GM23338 (cell line): ENCODE measurements at regions not wholly inside any gene's neighbourhood (a gene's known extent, or its start where the extent isn't known, plus 50 kb on each side); places are given as distances from the start of the nearest gene placed in this dataset.

Source experiments
- ATAC-seq: fragments of 200-7000 bp; cut with Tn5 transposase; 3 replicates; pipeline ENCODE4 v1.9.1; 2020
- DNase-seq: peaks from one replicate; pipeline ENCODE4 v3.0.0-alpha.2; 2015; ENCODE audit warnings: low spot score
- H2AFZ ChIP-seq: fragments of 200-600 bp; sonication (generic); 2 replicates; pipeline ENCODE4 v1.8.0; 2016; ENCODE audit warnings: antibody characterized with exemption, mild to moderate bottlenecking, moderate library complexity
- H3F3A ChIP-seq: fragments of 200-600 bp; sonication (generic); replicated peaks from 2 replicates; pipeline ENCODE4 v1.8.0; 2017; ENCODE audit warnings: antibody characterized with exemption, mixed run types, low read depth
- H3K27ac ChIP-seq: fragments of 200-600 bp; sonication (generic); 2 replicates; pipeline ENCODE4 v1.6.1; 2016; ENCODE audit warnings: low read depth
- H3K27me3 ChIP-seq: fragments of 200-600 bp; sonication (generic); 2 replicates; pipeline ENCODE4 v1.8.0; 2016; ENCODE audit warnings: mild to moderate bottlenecking, mixed run types, moderate library complexity; ENCODE audit not compliant: insufficient read depth
- H3K36me3 ChIP-seq: fragments of 200-600 bp; sonication (generic); 2 replicates; pipeline ENCODE4 v1.8.0; 2016; ENCODE audit warnings: mild to moderate bottlenecking; ENCODE audit not compliant: insufficient read depth
- H3K4me1 ChIP-seq: fragments of 200-600 bp; sonication (generic); 2 replicates; pipeline ENCODE4 v1.8.0; 2016; ENCODE audit warnings: mild to moderate bottlenecking, moderate library complexity; ENCODE audit not compliant: insufficient read depth
- H3K4me2 ChIP-seq: fragments of 200-600 bp; sonication (generic); 2 replicates; pipeline ENCODE4 v1.7.1; 2017; ENCODE audit warnings: mixed run types
- H3K4me3 ChIP-seq: fragments of 200-600 bp; sonication (generic); 2 replicates; pipeline ENCODE4 v1.6.1; 2016; ENCODE audit warnings: mixed run types
- H3K79me2 ChIP-seq: fragments of 200-600 bp; sonication (generic); replicated peaks from 2 replicates; pipeline ENCODE4 v1.8.0; 2017; ENCODE audit warnings: mild to moderate bottlenecking; ENCODE audit not compliant: insufficient read depth
- H3K9me2 ChIP-seq: fragments of 200-600 bp; sonication (generic); 2 replicates; pipeline ENCODE4 v1.8.0; 2017; ENCODE audit not compliant: insufficient read depth
- H4K20me1 ChIP-seq: fragments of 200-600 bp; sonication (generic); replicated peaks from 2 replicates; pipeline ENCODE4 v1.8.0; 2017; ENCODE audit warnings: mild to moderate bottlenecking; ENCODE audit not compliant: insufficient read depth
- H3K27ac Mint-ChIP-seq: 2 replicates; pipeline ENCODE4 v1.8.0; 2020; ENCODE audit warnings: inconsistent platforms, mild to moderate bottlenecking, moderate library complexity, mixed read lengths
- H3K27me3 Mint-ChIP-seq: 3 replicates; pipeline ENCODE4 v1.8.0; 2022; ENCODE audit warnings: low read depth, mild to moderate bottlenecking, moderate library complexity, mixed read lengths, inconsistent platforms; ENCODE audit not compliant: insufficient read depth, poor library complexity
- H3K36me3 Mint-ChIP-seq: 3 replicates; pipeline ENCODE4 v1.8.0; 2021; ENCODE audit warnings: low read depth, mild to moderate bottlenecking, inconsistent platforms, moderate library complexity, mixed read lengths
- H3K4me1 Mint-ChIP-seq: 3 replicates; pipeline ENCODE4 v1.8.0; 2020; ENCODE audit warnings: mild to moderate bottlenecking, inconsistent platforms, mixed read lengths
- H3K4me3 Mint-ChIP-seq: 3 replicates; pipeline ENCODE4 v1.8.0; 2021; ENCODE audit warnings: moderate library complexity, mild to moderate bottlenecking, inconsistent platforms, mixed read lengths
- H3K9me3 Mint-ChIP-seq: 3 replicates; pipeline ENCODE4 v1.8.0; 2020; ENCODE audit warnings: moderate library complexity, mild to moderate bottlenecking, inconsistent platforms, mixed read lengths
- CREB1 ChIP-seq: fragments of 250-450 bp; sonication (Bioruptor Pico); IDR thresholded peaks from 2 replicates; pipeline ENCODE4 v1.5.0; 2020; ENCODE audit warnings: low read depth, mild to moderate bottlenecking, moderate library complexity
- CTCF ChIP-seq, 2 experiments: fragments of 200-600 bp in 1 of 2; sonication (generic) in 1 of 2; conservative IDR thresholded peaks; 2 replicates each; pipeline versions ENCODE4 v1.5.1 to v1.6.1; 2016 to 2017; ENCODE audit warnings: antibody characterized with exemption in 2 of 2, low read depth in 2 of 2, mild to moderate bottlenecking in 2 of 2, moderate library complexity in 1 of 2
- EZH2 ChIP-seq: fragments of 200-600 bp; sonication (generic); IDR thresholded peaks from one replicate; pipeline ENCODE4 v1.8.0; 2017; ENCODE audit warnings: antibody characterized with exemption, mild to moderate bottlenecking, low read depth; ENCODE audit not compliant: unreplicated experiment
- EZH2phosphoT487 ChIP-seq: fragments of 200-600 bp; sonication (generic); IDR thresholded peaks from one replicate; pipeline ENCODE4 v1.8.1; 2018; ENCODE audit warnings: antibody characterized with exemption; ENCODE audit not compliant: unreplicated experiment
- JUNB ChIP-seq: IDR thresholded peaks from one replicate; pipeline ENCODE4 v1.6.1; 2016; ENCODE audit warnings: antibody characterized with exemption; ENCODE audit not compliant: unreplicated experiment
- NANOG ChIP-seq: IDR thresholded peaks from 2 replicates; pipeline ENCODE4 v1.6.1; 2016; ENCODE audit warnings: antibody characterized with exemption, borderline replicate concordance
- POLR2AphosphoS5 ChIP-seq: IDR thresholded peaks from 2 replicates; pipeline ENCODE4 v1.6.1; 2016; ENCODE audit warnings: antibody characterized with exemption, low read depth
- REST ChIP-seq: IDR thresholded peaks from one replicate; pipeline ENCODE4 v1.6.1; 2018; ENCODE audit warnings: antibody characterized with exemption; ENCODE audit not compliant: unreplicated experiment
- STAT1 ChIP-seq: IDR thresholded peaks from one replicate; pipeline ENCODE4 v1.6.1; 2016; ENCODE audit warnings: antibody characterized with exemption; ENCODE audit not compliant: unreplicated experiment
- ZNF114 ChIP-seq: fragments of 250-450 bp; sonication (Bioruptor Pico); IDR thresholded peaks from 2 replicates; pipeline ENCODE4 v1.5.0; 2020; ENCODE audit warnings: mild to moderate bottlenecking, moderate library complexity
- ZNF331 ChIP-seq: fragments of 250-450 bp; sonication (Bioruptor Pico); IDR thresholded peaks from 2 replicates; pipeline ENCODE4 v1.5.0; 2020; ENCODE audit warnings: low read depth, mild to moderate bottlenecking, moderate library complexity
- ZNF462 ChIP-seq: fragments of 250-450 bp; sonication (Bioruptor Pico); IDR thresholded peaks from 2 replicates; pipeline ENCODE4 v1.5.0; 2020; ENCODE audit warnings: mild to moderate bottlenecking, moderate library complexity
- TF ChIP-seq, protein P1 (sequence below): IDR thresholded peaks from 2 replicates; pipeline ENCODE4 v1.6.1; 2016; ENCODE audit warnings: antibody characterized with exemption

DNA sequence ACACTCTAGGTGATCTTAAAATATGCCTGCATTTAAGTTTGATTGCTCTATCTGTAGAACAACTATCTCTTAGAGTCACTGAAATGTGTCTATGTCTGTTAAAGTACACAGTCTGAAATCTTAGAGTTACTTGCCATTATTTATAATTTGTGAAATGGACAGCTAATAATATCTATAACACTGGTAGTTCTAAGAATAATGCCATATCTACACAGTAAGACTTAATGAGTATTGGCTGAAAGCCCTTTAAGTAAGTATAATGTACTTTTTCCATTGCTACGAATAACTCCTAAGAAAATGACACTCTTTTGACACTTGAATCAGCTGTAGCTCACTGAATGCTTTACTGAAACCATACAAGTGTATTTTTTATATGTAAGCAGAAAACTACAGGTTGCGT lies 567.4 kb upstream of the PCDH15 start:
- Histone ChIP-seq H3K4me1 (no peaks in the 10 kb centered on the region), H3K27me3 (no peaks in the 10 kb centered on the region), H3K4me3 (no peak overlapping the region), H3K4me2 (no peak overlapping the region), H3K9me2 (no peaks in the 10 kb centered on the region; the same call in 1 of the 2 replicates), H3K36me3 (no peaks in the 10 kb centered on the region), H3K79me2 (no peaks in the 10 kb centered on the region), H4K20me1 (no peaks in the 10 kb centered on the region), H2AFZ (no peak overlapping the region), H3F3A (no peaks in the 10 kb centered on the region), H3K27ac (no peak overlapping the region)
- Mint-ChIP-seq H3K27ac (no peak overlapping the region), H3K9me3 (no peaks in the 10 kb centered on the region), H3K4me1 (no peaks in the 10 kb centered on the region), H3K27me3 (no peaks in the 10 kb centered on the region), H3K4me3 (no peak overlapping the region), H3K36me3 (no peaks in the 10 kb centered on the region)
- ATAC-seq (no peak), DNase-seq (no peak)
- TF ChIP-seq CTCF (conservative IDR thresholded peaks at IDR 0.05; ENCODE audit: low read depth in 2 of 2) (no peak), EZH2 (no peak), REST (no peak), EZH2phosphoT487 (no peak), ZNF114 (CRISPR knock-in tag) (no peak), CREB1 (CRISPR knock-in tag) (no peak), ZNF462 (CRISPR knock-in tag) (no peak), ZNF331 (no peak), STAT1 (no peak), POLR2AphosphoS5 (no peak), NANOG (no peak), JUNB (no peak)
- TF ChIP-seq, protein P1, sequence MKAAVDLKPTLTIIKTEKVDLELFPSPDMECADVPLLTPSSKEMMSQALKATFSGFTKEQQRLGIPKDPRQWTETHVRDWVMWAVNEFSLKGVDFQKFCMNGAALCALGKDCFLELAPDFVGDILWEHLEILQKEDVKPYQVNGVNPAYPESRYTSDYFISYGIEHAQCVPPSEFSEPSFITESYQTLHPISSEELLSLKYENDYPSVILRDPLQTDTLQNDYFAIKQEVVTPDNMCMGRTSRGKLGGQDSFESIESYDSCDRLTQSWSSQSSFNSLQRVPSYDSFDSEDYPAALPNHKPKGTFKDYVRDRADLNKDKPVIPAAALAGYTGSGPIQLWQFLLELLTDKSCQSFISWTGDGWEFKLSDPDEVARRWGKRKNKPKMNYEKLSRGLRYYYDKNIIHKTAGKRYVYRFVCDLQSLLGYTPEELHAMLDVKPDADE: no peak
